Mammary epithelial cell (primary cell): ENCODE measurements at regions not wholly inside any gene's neighbourhood (a gene's known extent, or its start where the extent isn't known, plus 50 kb on each side); places are given as distances from the start of the nearest gene placed in this dataset.
"Not testable (repeated sequence)": the region's sequence is repeated elsewhere in the genome, so short reads cannot be mapped to it uniquely, and the experiment has no call there.

Source experiments
- EZH2 ChIP-seq: IDR thresholded peaks from 2 replicates; pipeline ENCODE4 v1.6.1; 2012; ENCODE audit warnings: low read length, inconsistent platforms, borderline replicate concordance
- TF ChIP-seq, protein P1 (sequence below), 2 donors: IDR thresholded peaks in 1 of 2; conservative IDR thresholded peaks in 1 of 2; 2 replicates each; pipeline ENCODE4 v1.5.1; 2011 to 2012; ENCODE audit warnings: inconsistent platforms in 2 of 2, low read length in 2 of 2, mild to moderate bottlenecking in 2 of 2, control low read depth in 1 of 2, low read depth in 1 of 2; ENCODE audit not compliant: insufficient read depth in 1 of 2; ENCODE audit errors: extremely low read depth in 1 of 2

GRCh38 chr12:131447636-131448035, 263.3 kb upstream of the SFSWAP start:
- not testable (repeated sequence) for TF ChIP-seq EZH2
- TF ChIP-seq, protein P1, sequence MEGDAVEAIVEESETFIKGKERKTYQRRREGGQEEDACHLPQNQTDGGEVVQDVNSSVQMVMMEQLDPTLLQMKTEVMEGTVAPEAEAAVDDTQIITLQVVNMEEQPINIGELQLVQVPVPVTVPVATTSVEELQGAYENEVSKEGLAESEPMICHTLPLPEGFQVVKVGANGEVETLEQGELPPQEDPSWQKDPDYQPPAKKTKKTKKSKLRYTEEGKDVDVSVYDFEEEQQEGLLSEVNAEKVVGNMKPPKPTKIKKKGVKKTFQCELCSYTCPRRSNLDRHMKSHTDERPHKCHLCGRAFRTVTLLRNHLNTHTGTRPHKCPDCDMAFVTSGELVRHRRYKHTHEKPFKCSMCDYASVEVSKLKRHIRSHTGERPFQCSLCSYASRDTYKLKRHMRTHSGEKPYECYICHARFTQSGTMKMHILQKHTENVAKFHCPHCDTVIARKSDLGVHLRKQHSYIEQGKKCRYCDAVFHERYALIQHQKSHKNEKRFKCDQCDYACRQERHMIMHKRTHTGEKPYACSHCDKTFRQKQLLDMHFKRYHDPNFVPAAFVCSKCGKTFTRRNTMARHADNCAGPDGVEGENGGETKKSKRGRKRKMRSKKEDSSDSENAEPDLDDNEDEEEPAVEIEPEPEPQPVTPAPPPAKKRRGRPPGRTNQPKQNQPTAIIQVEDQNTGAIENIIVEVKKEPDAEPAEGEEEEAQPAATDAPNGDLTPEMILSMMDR (conservative IDR thresholded peaks at IDR 0.05 in 1 of 2, IDR thresholded peaks at IDR 0.05 in 1 of 2; ENCODE audit: extremely low read depth in 1 of 2, insufficient read depth in 1 of 2, low read depth in 1 of 2, low read length in 2 of 2), result not testable (repeated sequence)
